Upper lobe of left lung (tissue), 6 donors: ENCODE measurements at regions not wholly inside any gene's neighbourhood (a gene's known extent, or its start where the extent isn't known, plus 50 kb on each side); places are given as distances from the start of the nearest gene placed in this dataset.
"Not testable (repeated sequence)": the region's sequence is repeated elsewhere in the genome, so short reads cannot be mapped to it uniquely, and the experiment has no call there.

Experiments
- ATAC-seq, 2 donors: fragments of 200-7000 bp; cut with Tn5 transposase; one replicate each; pipeline ENCODE4 v1.9.1; 2022; ENCODE audit warnings: mild to moderate bottlenecking in 2 of 2, moderate library complexity in 2 of 2; ENCODE audit not compliant: low FRiP score in 2 of 2
- DNase-seq, 2 donors: peaks; one replicate each; pipeline ENCODE4 v3.0.0-alpha.2; 2019 to 2020
- H3K27ac ChIP-seq, 4 donors: fragments of 200-600 bp; sonication (generic); one replicate each; pipeline ENCODE4 v1.5.1; 2016 to 2019
- H3K27me3 ChIP-seq, 4 donors: fragments of 200-600 bp; sonication (generic); one replicate each; pipeline ENCODE4 v1.5.1; 2017 to 2019
- H3K36me3 ChIP-seq, 4 donors: fragments of 200-600 bp; sonication (generic); one replicate each; pipeline ENCODE4 v1.5.1; 2016 to 2019
- H3K4me1 ChIP-seq, 4 donors: fragments of 200-600 bp; sonication (generic); one replicate each; pipeline ENCODE4 v1.5.1; 2018 to 2019
- H3K4me3 ChIP-seq, 4 donors: fragments of 200-600 bp; sonication (generic); one replicate each; pipeline ENCODE4 v1.5.1; 2017 to 2019; ENCODE audit warnings: mild to moderate bottlenecking in 2 of 4, moderate library complexity in 1 of 4
- H3K9me3 ChIP-seq, 4 donors: fragments of 200-600 bp; sonication (generic); one replicate each; pipeline ENCODE4 v1.5.1; 2018 to 2019
- EP300 ChIP-seq, 4 donors: sonication (generic); formaldehyde crosslinking; IDR thresholded peaks; one replicate each; pipeline ENCODE4 v1.5.1; 2017; ENCODE audit warnings: antibody characterized with exemption in 4 of 4, control low read depth in 2 of 4
- POLR2A ChIP-seq, 4 donors: fragments of 450-650 bp; IDR thresholded peaks; one replicate each; pipeline ENCODE4 v1.5.1; 2016 to 2017; ENCODE audit warnings: antibody characterized with exemption in 4 of 4, mild to moderate bottlenecking in 2 of 4
- POLR2AphosphoS5 ChIP-seq, 2 donors: sonication (generic); formaldehyde crosslinking; IDR thresholded peaks; one replicate each; pipeline ENCODE4 v1.5.1; 2017; ENCODE audit warnings: antibody characterized with exemption in 2 of 2
- WGBS, 2 donors: methylation state at CpG; one replicate each; pipeline ENCODE4 v1.1.5; 2017 to 2018; 5-methylcytosine and 5-hydroxymethylcytosine counted together
- TF ChIP-seq, protein P1 (sequence below), 6 experiments: fragments of 450-650 bp in 4 of 6; fragments of 200-600 bp in 2 of 6; sonication (generic) in 2 of 6; IDR thresholded peaks; one replicate each; pipeline ENCODE4 v1.5.1; 2016 to 2019; ENCODE audit warnings: antibody characterized with exemption in 6 of 6
- donor health status: DM: no; HTN: no; CAD: no; lungs with moderate emphysema.
- donor health status: DM: no; HTN: yes; CAD: no; lungs with severe emphysema.

DNA sequence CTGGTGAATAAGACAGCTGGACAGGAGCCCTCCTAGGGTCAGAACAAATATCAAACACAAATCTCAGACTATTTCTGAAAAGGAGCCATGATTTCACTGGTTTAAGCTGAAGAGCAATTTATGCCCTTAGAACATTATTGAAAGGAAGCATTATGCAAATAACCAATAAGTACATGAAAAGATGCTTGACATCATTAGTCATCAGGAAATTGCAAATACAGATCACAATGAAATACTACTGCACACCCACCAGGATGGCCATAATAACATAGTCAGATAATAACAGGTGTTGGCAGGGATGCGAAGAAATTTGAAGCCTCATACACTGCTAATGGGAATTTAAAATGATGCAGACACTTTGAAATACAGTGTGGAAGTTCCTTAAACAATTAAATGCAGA, 176.4 kb upstream of the RAB6C start:
- ATAC-seq (no peak), DNase-seq (no peak)
- 82 to 100% methylated on average over 1 of the region's 1 CpG for WGBS, 2 donors

DNA sequence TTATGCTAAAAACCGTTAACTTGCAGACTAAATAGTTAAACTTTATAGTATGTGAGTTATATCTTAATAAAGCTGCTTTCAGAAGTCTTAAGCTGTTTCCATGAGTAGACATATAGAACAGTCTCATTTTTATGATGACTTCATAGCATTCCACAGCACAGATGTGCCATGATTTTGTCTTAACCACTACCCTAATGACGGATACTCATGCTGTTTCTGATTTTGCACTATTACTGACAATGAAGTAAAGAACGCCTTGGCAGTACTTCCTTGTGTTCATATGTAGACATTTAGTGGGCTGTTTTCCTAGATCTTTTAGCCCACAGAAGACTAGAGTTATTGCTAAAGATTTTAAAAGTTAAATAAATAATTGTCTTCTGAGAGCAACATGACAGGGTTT, 175.6 kb upstream of the RAB6C start:
- no peak overlapping the region for H3K27ac ChIP-seq
- TF ChIP-seq EP300 (IDR thresholded peaks at IDR 0.05) (no peak), POLR2AphosphoS5 (IDR thresholded peaks at IDR 0.05) (no peak), POLR2A (IDR thresholded peaks at IDR 0.05) (no peak)
- TF ChIP-seq, protein P1, sequence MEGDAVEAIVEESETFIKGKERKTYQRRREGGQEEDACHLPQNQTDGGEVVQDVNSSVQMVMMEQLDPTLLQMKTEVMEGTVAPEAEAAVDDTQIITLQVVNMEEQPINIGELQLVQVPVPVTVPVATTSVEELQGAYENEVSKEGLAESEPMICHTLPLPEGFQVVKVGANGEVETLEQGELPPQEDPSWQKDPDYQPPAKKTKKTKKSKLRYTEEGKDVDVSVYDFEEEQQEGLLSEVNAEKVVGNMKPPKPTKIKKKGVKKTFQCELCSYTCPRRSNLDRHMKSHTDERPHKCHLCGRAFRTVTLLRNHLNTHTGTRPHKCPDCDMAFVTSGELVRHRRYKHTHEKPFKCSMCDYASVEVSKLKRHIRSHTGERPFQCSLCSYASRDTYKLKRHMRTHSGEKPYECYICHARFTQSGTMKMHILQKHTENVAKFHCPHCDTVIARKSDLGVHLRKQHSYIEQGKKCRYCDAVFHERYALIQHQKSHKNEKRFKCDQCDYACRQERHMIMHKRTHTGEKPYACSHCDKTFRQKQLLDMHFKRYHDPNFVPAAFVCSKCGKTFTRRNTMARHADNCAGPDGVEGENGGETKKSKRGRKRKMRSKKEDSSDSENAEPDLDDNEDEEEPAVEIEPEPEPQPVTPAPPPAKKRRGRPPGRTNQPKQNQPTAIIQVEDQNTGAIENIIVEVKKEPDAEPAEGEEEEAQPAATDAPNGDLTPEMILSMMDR (IDR thresholded peaks at IDR 0.05), result no peak
- H3K36me3 ChIP-seq, result no peaks in the 10 kb centered on the region
- ATAC-seq (no peak), DNase-seq (no peak)
- H3K27me3 ChIP-seq, result no peaks in the 10 kb centered on the region
- no peaks in the 10 kb centered on the region for H3K9me3 ChIP-seq
- WGBS, 2 donors, result 91 to 94% methylated on average over 3 of the region's 3 CpGs
- H3K4me3 ChIP-seq, result no peak overlapping the region
- H3K4me1 ChIP-seq, result no peaks in the 10 kb centered on the region

More for the DNA sequence above, 176.4 kb upstream of the RAB6C start:
- Histone ChIP-seq H3K4me3 (no peak overlapping the region), H3K4me1 (no peaks in the 10 kb centered on the region), H3K36me3 (no peaks in the 10 kb centered on the region), H3K27ac (no peak overlapping the region), H3K27me3 (no peaks in the 10 kb centered on the region), H3K9me3 (no peaks in the 10 kb centered on the region)
- TF ChIP-seq POLR2AphosphoS5 (IDR thresholded peaks at IDR 0.05), result no peak
- TF ChIP-seq, protein P1 (IDR thresholded peaks at IDR 0.05), result no peak

DNA sequence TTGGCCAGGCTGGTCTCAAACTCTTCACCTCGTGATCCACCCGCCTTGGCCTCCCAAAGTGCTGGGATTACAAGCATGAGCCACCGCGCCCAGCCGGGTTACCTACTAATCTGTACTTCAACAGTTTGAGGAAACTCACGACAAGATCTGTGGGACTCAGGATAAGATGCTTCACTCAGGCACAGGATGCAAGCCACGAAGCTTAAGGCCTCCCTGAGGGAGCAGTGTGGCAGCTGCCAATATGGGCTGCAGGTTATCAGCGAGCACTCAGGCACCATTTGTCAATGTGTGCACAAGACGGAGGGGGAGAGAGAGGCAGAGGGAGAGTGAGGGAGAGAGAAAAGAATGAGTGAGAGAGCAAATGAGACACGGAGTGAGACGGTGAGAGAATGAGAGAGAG, 173.6 kb upstream of the RAB6C start:
- 61 to 69% methylated on average over 9 to 11 of the region's 11 CpGs for WGBS, 2 donors
- no peak for TF ChIP-seq EP300 (IDR thresholded peaks at IDR 0.05)
- ATAC-seq (no peak), DNase-seq (no peak)
- Histone ChIP-seq H3K36me3 (no peaks in the 10 kb centered on the region), H3K27me3 (no peaks in the 10 kb centered on the region), H3K9me3 (no peaks in the 10 kb centered on the region), H3K4me3 (no peak overlapping the region), H3K27ac (no peak overlapping the region), H3K4me1 (no peaks in the 10 kb centered on the region)

DNA sequence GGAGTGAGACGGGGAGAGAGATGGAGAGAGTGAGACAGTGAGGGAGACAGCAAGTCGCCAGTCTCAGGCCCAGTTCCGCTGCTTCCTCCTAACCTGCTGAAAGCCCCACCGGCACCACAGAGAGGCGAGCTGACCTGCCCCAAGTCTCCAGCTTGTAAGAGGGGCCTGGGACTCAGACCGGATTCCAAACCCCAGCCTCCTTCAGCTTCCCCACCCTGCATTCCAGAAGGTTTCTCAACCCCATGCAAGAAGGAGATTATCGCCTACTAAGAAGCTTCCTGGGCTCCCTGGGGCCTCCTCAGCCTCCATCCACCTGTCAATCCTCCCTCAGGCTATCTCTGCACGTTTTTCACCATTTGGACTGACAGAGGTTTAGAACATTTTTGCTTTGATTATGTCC, 173.1 kb upstream of the RAB6C start:
- Histone ChIP-seq H3K27me3 (no peaks in the 10 kb centered on the region), H3K4me3 (no peak overlapping the region), H3K36me3 (no peaks in the 10 kb centered on the region), H3K27ac (no peak overlapping the region), H3K9me3 (no peaks in the 10 kb centered on the region), H3K4me1 (no peaks in the 10 kb centered on the region)
- DNase-seq, result no peak
- TF ChIP-seq POLR2A (IDR thresholded peaks at IDR 0.05) (no peak), EP300 (IDR thresholded peaks at IDR 0.05) (no peak), POLR2AphosphoS5 (IDR thresholded peaks at IDR 0.05) (no peak)
- TF ChIP-seq, protein P1 (IDR thresholded peaks at IDR 0.05), result no peak
- 62 to 73% methylated on average over 8 of the region's 8 CpGs for WGBS, 2 donors
- no peak for ATAC-seq

DNA sequence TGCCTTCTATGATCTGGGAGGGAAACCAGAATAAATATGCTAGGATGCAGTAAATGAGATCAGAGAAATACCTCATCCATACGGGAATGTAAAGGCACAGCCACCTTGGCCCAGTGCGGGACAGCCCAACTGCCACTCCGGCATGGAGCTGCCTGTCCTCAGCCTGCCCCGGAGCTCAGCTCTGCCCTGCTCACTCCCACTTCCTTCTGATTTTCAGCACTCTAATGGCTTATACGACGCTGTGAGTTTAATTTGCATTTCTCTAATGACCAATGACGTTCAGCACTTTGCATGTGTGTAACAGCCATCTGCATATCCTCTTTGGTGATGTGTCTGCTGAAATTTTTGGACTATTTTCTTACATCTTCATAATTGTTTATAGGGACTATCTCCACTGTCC, 172.5 kb upstream of the RAB6C start:
- no peaks in the 10 kb centered on the region for H3K36me3 ChIP-seq
- H3K27ac ChIP-seq, result no peak overlapping the region
- no peaks in the 10 kb centered on the region for H3K9me3 ChIP-seq
- H3K4me1 ChIP-seq, result no peaks in the 10 kb centered on the region
- TF ChIP-seq POLR2A (IDR thresholded peaks at IDR 0.05), result no peak
- no peak for TF ChIP-seq EP300 (IDR thresholded peaks at IDR 0.05)
- TF ChIP-seq POLR2AphosphoS5 (IDR thresholded peaks at IDR 0.05), result no peak
- TF ChIP-seq, protein P1 (IDR thresholded peaks at IDR 0.05), result no peak
- H3K4me3 ChIP-seq, result no peak overlapping the region
- H3K27me3 ChIP-seq, result no peaks in the 10 kb centered on the region
- no peak for ATAC-seq
- DNase-seq, result no peak
- WGBS, 2 donors, result 63 to 69% methylated on average over 7 of the region's 7 CpGs

DNA sequence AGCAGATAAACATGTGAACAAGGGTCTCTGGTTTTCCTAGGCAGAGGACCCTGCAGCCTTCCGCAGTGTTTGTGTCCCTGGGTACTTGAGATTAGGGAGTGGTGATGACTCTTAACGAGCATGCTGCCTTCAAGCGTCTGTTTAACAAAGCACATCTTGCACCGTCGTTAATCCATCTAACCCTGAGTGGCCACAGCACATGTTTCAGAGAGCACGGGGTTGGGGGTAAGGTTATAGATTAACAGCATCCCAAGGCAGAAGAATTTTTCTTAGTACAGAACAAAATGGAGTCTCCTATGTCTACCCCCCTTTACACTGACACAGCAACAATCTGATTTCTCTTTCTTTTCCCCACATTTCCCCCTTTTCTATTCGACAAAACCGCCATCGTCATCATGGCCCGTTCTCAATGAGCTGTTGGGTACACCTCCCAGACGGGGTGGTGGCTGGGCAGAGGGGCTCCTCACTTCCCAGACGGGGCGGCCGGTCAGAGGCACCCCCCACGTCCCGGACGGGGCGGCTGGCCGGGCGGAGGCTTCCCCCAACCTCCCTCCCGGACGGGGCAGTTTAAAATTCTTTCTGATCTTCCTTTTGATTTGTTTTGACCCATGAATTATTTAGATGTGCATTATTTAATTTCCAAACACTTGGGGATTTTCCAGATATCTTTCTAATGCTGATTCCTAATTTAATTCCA, 171.7 kb upstream of the RAB6C start:
- not testable (repeated sequence) for H3K27ac ChIP-seq, H3K27me3 ChIP-seq, ATAC-seq, H3K4me3 ChIP-seq, H3K36me3 ChIP-seq, H3K4me1 ChIP-seq, H3K9me3 ChIP-seq
- 81 to 86% methylated on average over 22 of the region's 22 CpGs for WGBS, 2 donors
- DNase-seq, result peak in 1 of 2 donors; percentile 66
